OCI-M1 (cell line): ENCODE measurements at regions not wholly inside any gene's neighbourhood (a gene's known extent, or its start where the extent isn't known, plus 50 kb on each side); places are given as distances from the start of the nearest gene placed in this dataset.

Experiments
- DNase-seq: peaks from one replicate; lab custom pipeline; 2025; lab: John Stamatoyannopoulos, UW

DNA sequence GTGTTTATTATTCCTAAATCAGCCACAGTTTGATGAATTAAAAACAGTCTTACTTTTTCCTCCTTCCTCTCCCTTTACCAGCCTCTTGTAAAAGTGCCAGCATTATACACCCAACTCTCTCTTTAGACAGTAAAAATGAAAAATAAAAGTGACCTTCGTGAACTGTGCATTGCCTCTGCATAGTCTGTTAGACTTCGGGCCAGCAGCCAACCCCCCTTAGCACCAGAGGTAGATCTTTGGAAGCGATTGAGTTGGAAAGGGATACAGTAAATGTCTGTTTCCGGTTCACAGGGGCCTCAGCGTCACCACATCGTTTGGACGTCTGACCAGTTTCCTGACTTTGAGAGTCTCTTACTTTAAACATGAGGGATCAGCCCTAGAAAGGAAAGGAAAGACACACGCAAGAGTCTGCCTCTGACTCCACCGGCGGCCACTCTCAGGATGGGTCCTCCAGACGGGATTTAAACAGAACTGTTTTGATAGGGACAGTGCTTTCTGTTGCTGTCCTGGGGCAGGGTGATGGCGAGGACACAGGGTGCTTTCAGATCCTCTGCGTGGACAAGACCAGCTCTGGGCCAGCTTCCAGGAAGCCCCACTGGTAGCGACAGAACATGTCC lies 206.6 kb upstream of the PREP start:
- no peak for DNase-seq

DNA sequence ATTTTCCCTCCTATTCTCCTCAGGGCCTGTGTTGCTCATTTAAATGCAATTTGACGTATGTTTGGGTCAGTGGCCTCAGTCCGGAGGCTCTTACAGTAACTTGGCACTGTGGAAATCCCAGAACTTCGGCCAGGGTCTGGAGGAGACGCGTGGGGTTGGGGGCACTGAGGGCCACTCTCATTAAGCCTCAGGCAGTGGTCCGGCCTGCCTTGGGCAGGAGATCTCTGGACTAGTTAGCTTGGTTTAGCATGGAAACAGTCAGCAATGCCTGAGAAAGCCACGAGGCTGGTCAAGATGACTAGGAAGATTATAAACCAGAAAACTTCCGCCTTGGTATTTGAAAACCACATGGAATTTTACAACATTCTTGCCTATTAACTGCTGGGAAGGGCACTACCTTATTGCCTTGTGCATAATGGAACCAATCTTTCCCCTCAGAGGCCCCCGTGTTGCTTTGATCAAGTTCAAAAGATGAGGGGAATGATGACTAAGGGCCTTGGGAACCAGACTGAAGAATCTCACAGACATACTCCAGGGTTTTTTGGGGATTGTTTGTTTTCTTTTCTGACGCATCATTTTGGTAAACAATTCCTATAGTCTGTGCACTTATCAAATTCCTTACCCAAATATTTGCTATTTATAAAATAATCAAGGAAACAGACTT lies 206.0 kb upstream of the PREP start:
- no peak for DNase-seq

DNA sequence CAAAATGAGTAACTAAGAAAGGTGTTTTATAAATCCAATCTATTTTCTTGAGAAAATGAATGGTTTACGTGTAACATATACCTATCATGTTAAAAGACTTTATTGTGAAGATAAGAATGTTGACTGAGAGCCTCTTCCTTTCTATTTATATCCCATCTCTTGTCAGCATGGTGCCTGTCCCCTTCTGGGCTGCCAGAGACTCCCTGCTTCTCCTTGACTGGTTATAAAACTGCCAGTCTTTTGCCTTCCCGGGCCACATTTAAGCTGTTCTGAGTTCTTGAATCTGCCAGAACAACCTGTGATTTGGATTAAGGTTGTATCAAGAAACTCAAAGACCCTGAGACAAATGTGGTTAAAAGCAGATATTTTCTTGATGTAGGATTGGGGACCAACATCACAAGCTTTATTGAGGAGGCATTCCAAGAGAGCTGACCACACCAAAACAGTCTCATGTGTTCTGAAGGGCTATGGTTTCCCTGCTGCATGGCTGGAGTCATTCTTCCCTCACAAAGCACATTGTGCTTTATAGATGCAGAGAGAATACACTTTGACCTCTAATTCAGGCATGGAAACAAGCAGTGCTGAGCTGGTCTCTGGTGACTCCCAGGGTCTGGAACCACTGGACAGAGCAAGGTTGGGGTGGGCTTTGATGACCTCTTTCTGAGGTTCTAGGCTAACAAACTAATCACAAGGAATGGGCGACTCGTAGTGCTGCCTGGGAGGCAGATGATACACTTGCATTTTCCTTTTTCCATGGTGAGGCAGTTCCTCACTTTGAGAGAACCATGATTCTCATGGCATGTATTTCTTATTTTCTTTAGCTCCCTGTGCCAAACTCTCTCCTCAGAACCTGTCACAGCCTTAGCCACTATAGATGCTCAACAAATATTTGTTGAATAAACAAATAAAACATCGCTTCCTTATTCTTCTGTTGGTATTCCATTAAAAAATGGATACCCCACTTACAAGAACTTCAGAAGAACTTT lies 205.0 kb upstream of the PREP start:
- DNase-seq = no peak

DNA sequence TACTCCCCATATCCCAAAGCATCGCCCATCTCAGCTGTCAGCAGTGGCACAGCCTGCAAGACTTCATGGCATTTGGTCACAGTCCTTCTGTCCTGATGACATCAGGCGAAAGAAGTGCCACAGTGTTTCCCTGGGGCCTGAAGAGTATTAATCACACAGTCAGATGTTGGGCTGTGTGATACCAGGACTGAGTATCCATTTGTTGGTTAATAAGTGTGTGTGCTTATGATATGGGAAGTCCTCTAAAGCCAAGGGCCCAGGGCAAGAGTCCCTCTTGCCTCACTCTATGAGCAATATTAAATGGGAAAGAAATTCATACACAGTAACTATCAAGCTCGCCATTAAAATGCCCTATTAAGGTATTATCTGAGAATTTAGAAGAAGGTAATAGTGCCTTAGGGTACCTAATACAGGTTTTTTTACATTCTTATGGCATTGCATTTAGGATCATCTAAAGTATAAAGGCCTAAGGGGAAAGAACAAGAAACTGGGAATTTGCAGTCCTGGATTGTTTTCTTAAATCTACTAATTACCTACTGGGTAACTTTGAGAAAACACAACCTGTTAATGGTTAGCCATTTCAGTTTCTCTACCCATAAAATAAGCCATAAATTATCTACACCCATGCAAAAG lies 204.1 kb upstream of the PREP start:
- no peak for DNase-seq

DNA sequence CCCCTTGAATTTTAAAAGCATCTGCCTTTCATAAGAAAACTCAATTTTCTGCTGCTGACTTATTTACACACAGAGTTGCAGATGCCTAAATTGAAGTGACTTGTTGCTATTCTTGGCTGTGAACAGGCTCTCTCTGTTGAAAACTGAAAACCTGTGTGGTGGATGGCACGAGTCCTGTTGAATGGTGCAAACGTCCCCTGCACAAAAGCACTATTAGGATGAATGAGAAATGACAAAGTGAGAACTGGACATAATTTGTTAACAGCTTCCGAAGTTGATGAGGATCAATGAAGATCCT lies 201.7 kb upstream of the PREP start:
- no peak for DNase-seq

GRCh38 chr6:105603788-105604586 lies 201.1 kb upstream of the PREP start:
- DNase-seq = no peak

DNA sequence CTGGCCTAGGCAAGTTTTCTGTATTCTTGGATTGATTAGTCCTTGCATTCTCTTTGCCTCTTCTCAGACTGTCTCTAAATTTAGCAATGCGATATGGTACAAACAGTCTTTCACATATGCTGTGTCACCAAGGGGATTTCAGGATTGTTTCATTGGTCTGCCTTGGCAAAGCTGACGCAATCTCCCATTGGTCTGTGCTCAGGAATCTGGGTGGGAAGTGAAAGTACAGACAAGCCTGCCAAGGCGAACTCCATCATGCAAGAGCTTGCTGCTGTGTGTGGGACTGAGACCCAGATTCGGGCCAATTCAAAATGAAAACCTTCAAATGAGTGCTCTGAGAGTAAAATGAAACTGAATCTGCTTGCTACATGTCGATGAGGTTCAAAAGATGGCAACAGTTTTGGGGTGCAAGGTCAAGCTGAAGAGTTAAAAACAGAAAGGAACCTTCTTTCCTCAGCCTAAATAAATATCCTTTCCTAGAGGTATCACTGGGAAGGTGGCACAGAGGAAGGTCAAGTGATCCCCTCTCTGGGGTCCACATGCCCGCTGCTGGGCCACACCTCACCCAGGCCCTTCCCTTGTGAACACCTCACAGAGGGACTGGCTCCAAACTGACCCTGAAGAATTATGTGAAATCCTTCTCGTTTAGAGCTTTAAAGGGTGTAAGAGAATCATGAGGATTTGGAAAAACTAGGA lies 198.8 kb upstream of the PREP start:
- peak; percentile 93 for DNase-seq

DNA sequence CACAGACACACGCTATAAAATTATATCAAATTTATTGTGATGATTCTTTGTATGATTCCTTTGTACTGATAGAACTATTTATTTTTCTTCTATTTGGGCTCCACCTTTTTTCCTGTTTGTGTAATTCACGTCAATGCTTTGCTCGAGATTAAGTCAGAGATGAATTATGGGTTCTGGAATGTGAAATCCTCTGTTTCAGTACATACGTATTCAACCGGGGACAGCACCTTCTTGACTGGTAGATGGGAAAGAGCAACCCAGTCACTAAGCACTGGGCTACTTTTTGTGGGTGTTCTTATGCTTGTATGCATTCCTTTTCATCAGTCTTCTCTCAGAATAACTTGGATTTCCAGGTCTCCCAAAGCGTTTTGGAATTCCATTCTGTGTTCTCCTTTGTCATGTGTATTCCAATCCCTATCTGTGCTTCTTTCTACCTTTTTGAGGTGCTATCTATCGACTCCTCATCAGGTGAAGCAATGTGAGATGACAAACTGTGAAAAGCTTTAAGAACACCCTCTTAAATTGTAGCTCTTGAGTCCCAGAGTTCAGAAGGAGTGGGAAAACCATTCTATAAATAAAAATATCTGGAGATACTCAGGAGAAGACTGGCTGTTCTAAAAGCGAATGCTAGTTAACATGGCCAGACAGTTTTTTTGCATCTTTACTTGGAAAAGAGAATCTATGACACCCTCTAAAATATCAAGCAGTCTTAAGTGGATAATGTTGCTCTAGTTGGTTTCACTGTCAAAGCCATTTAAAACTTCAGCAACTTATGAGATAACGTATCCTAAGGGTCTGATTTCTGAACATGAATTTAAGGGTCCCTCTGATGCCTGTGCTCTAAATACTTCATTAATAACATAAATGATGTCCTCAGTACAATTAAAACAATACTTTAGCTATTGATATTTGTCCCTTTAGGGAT lies 197.7 kb upstream of the PREP start:
- no peak for DNase-seq

GRCh38 chr6:105598264-105598663 lies 195.4 kb upstream of the PREP start:
- DNase-seq = no peak

DNA sequence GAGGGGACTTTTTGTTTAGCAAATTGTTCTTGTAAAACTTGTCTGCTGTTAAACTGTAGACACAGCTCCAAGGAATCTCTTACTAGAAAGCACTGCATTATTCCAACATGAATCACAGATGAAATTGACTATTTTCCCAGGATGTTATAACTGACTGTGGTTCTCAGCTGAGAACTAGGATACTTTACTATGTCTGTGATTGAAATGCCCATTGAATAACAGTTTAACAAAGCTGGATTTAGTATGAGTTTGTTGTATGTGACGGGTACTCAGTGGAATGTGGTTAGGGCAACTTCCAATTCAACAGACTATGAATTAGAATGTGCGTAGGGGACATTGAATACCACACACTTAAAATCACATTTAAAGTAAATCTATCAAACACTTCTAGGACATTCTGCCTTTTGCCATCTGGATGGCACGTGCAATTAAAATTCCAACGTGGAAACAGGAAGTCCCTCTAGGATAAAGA lies 193.4 kb upstream of the PREP start:
- DNase-seq = no peak

GRCh38 chr6:105595829-105596228 lies 192.9 kb upstream of the PREP start:
- DNase-seq = no peak

DNA sequence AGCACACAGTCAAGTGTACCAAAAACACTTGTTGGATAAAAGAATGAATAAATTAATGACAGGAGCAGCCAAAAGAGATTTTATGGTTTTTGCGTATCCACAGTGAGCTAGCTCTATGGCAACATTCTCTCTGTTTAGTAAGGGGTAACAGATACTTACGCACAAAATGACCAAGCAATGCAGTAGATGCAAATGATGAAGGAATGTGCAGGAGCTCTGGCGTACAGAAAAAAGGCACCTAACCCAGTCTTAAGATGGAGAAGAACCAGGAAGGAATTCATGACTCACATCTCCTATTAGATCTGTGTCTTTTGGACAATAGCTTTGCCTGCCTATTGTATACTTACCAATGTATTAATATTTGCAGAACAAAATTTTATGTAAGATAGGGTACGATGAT lies 191.9 kb upstream of the PREP start:
- DNase-seq = no peak

DNA sequence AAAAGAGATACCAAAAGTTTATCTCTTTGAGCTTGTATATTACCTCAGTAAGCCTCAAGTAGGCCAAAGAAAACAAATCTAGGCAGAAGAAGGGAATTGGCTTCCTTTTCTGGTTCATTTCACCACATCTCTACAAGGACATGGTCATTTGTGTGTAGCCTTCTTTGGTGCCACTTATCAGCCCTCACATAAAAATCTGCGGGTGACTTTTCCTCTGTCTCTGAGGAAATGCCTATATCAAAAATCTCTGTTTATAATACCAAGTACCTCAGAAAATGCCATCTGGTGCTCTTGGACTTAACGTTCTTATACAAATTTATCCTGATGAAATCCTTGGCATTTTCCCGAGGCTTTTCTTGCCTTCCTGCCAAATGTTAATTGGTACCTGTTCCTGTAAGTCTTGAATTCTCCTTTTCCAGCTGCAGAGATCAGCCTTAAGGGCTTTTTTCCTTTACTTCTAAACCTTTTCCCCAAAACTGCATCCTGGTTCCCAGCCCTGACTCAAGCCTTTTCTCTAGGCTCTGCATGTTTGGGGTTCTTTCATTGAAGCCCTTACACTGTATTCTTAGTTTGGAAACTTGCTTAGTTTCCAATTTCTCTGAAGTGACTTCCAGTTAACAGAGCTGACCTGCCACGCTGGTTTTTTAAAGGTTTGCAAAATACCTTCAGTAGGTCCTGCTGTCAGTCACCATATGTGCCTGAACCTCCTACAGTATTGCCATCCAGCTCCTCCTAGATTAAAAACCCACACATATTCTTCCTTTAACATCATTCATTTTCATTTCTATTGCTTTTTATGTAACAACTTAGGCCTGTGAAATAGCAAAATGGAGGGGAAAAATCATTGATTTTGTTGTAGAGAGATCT lies 191.2 kb upstream of the PREP start:
- DNase-seq = no peak

DNA sequence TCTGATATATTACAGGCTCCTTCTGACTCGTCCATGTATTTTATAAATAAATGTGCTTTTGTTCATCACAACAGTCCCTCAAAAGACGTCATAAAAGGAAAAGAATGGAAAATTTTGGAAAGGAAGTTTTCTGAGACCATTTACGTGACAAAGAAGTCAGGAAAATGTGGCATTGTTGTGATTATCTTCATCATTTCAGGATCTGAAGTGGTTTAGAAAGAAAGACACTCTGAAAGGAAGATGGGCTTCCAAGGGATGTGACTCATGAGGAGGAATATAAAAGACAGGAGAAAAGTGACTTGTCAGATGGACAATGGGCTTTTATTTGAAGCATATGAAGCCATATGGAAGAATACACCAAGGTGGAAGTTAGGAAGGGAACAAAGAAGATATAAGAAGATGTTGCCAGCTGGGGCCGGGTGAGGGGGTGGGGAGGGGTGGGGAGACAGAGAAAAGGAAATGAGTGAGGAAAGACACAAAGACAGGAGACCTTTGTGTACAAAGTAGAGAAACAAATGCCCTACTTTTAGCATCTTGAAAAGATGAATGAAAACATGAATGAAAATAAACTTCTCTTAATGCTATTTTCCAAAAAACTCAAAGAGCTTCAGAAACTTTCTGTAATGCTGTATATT lies 190.3 kb upstream of the PREP start:
- DNase-seq = no peak

DNA sequence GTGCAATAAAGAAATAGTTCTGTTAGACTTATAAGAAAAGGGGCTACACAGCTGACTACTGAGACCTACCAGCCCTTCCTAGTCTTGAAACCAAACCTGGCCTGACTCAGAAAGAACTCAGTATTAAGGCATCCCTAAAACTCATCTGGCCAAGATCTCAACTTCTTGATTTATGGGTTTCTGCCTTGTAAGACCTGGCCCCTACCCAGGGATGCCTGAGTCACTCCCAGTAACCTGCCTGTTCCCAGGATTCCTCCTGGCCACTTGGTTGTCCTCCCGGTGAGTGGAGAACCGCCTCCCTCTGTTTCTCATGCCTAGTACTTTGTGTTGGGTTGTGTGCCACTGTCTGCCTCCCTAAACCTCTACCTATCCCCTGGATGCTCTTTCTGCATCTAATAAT lies 189.4 kb upstream of the PREP start:
- DNase-seq = no peak

DNA sequence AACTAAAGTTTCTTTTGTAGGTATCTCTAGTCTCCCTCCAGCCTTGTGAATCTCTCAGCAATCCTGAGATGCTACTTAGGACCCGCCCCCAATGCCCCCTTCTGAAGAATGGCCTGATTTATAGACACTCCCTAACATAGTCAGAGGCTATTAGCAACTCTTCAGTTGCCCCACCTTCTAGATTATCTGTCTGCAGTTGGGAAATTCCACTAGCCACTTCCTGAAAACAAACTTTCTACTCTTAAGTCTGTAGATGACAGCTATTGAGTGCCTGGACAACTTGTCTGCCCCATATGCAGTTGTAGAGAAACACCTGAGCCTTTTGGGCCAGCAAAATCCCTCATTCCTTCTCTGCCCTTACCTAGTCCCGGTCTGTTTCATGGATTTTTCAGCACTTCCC lies 188.2 kb upstream of the PREP start:
- peak; percentile 89 for DNase-seq

DNA sequence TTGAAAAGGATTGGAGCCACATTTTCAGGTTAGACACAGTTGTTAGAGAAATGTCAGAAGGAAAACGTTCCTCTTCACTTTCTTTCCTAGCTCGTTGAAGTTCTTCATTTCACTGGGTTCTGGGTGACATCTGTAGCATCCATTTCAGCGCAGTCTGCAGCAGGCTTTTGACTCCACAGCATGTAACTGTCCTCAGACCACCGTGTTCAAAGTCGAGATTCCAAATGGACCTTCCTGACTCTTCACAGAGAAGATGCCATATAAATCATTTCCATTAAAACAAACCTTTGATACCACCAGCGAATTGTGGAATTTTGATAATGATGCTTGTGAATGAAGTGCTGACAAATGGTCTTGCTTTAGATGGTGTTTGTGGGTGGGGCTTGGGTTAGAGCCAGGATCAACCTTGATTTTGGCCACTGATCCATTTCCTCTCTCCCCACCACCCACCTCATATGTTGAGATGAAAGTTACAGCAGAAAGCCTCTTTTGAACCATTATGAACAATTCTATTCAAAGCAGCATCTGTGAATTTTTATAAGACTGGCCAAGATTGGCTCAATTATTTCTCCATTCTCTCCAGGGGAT lies 185.3 kb upstream of the PREP start:
- DNase-seq = no peak
